K562 (cell line): ENCODE measurements at regions not wholly inside any gene's neighbourhood (a gene's known extent, or its start where the extent isn't known, plus 50 kb on each side); places are given as distances from the start of the nearest gene placed in this dataset.

Source experiments
- ATAC-seq: fragments of 200-7000 bp; cut with Tn5 transposase; 3 replicates; pipeline ENCODE4 v1.9.1; 2020; ENCODE audit warnings: moderate library complexity
- BruUV-seq: library from RNA; stranded (reverse); fragments of 400-500 nt; replicated peaks from 2 replicates; lab custom pipeline; 2021; lab: Mats Ljungman, UMichigan
- CTCF ChIA-PET: fragments of 300-600 bp; formaldehyde crosslinking; extraction: SDS; loops from one replicate; lab custom pipeline; 2021; ENCODE audit warnings: low intra/inter-chr PET ratio; lab: Yijun Ruan, JAX
- POLR2A ChIA-PET: fragments of 300-600, 350-650 bp; sonication (Branson Sonifier 250); formaldehyde crosslinking; extraction: SDS; loops from one replicate; lab custom pipeline; 2021; ENCODE audit warnings: antibody characterized with exemption, inconsistent platforms; lab: Yijun Ruan, JAX
- DNase-seq, 4 experiments: peaks; one replicate each; pipeline versions ENCODE4 v3.0.0 to v3.0.0-alpha.2; 2011 to 2018; ENCODE audit warnings: low spot score in 3 of 4, mixed read lengths in 3 of 4; ENCODE audit errors: extremely low read depth in 1 of 4
- FAIRE-seq: peaks from 2 replicates; lab custom pipeline; 2011; peaks lifted over from hg19 to GRCh38; lab: Jason Lieb, UNC
- H2AFZ ChIP-seq: 2 replicates; pipeline ENCODE4 v1.6.0; 2011; ENCODE audit warnings: low read depth, low read length, control low read depth, inconsistent platforms
- H3K27ac ChIP-seq: fragments of 200-600 bp; 3 replicates; pipeline ENCODE4 v1.8.0; 2011; ENCODE audit warnings: low read depth, mild to moderate bottlenecking, control low read depth, inconsistent platforms, low read length, moderate library complexity, mixed read lengths; ENCODE audit errors: extremely low read depth
- H3K27me3 ChIP-seq, 2 experiments: fragments of 300-600 bp in 1 of 2; 2 replicates in 1 of 2; 3 replicates in 1 of 2; pipeline versions ENCODE4 v1.6.0 to v1.8.0; 2011; ENCODE audit warnings: inconsistent platforms in 2 of 2, low read length in 2 of 2, mild to moderate bottlenecking in 1 of 2, mixed read lengths in 1 of 2, moderate library complexity in 1 of 2; ENCODE audit not compliant: control insufficient read depth in 2 of 2, insufficient read depth in 2 of 2
- H3K36me3 ChIP-seq: fragments of 300-600 bp; 3 replicates; pipeline ENCODE4 v1.8.0; 2011; ENCODE audit warnings: mild to moderate bottlenecking, low read length, inconsistent platforms; ENCODE audit not compliant: control insufficient read depth, insufficient read depth
- H3K4me1 ChIP-seq, 2 experiments: fragments of 200-600 bp in 1 of 2; replicated peaks in 1 of 2; 2 replicates in 1 of 2; 3 replicates in 1 of 2; pipeline versions ENCODE4 v1.5.1 to v1.8.0; 2011; ENCODE audit warnings: inconsistent platforms in 2 of 2, low read length in 2 of 2, mild to moderate bottlenecking in 1 of 2, mixed read lengths in 1 of 2, moderate library complexity in 1 of 2; ENCODE audit not compliant: control insufficient read depth in 2 of 2, insufficient read depth in 2 of 2
- H3K4me2 ChIP-seq: 2 replicates; pipeline ENCODE4 v1.6.1; 2011; ENCODE audit warnings: low read length, control low read depth, inconsistent platforms, mixed read lengths; ENCODE audit not compliant: insufficient read depth
- H3K4me3 ChIP-seq: fragments of 200-600 bp; sonication (generic), shearing (Covaris generic); 2 replicates; pipeline ENCODE4 v1.5.1; 2016; ENCODE audit warnings: control low read depth, inconsistent platforms
- H3K79me2 ChIP-seq: fragments of 200-600 bp; 3 replicates; pipeline ENCODE4 v1.8.0; 2011; ENCODE audit warnings: low read length, inconsistent platforms; ENCODE audit not compliant: control insufficient read depth, insufficient read depth
- H3K9ac ChIP-seq, 2 experiments: 2 replicates each; pipeline versions ENCODE4 v1.6.0 to v1.6.1; 2011; ENCODE audit warnings: low read depth in 2 of 2, low read length in 2 of 2, control low read depth in 1 of 2, inconsistent platforms in 1 of 2, mild to moderate bottlenecking in 1 of 2, mixed read lengths in 1 of 2; ENCODE audit not compliant: insufficient read depth in 1 of 2
- H3K9me1 ChIP-seq: one replicate; pipeline ENCODE4 v1.6.0; 2011; ENCODE audit warnings: inconsistent platforms, mild to moderate bottlenecking, low read length, moderate library complexity; ENCODE audit not compliant: control insufficient read depth, insufficient read depth
- H3K9me3 ChIP-seq: replicated peaks from 2 replicates; pipeline ENCODE4 v1.5.1; 2011; ENCODE audit warnings: low read depth, low read length, inconsistent platforms; ENCODE audit not compliant: control insufficient read depth, insufficient read depth
- H4K20me1 ChIP-seq: replicated peaks from 2 replicates; pipeline ENCODE4 v1.6.1; 2011; ENCODE audit warnings: low read length, inconsistent platforms, mixed read lengths; ENCODE audit not compliant: control insufficient read depth, insufficient read depth
- ASH1L ChIP-seq: fragments of 450-650 bp; IDR thresholded peaks from 2 replicates; pipeline ENCODE4 v1.6.1; 2018; ENCODE audit warnings: borderline replicate concordance, mild to moderate bottlenecking, low read depth; ENCODE audit not compliant: partially characterized antibody
- CBFB ChIP-seq: sonication (generic); formaldehyde crosslinking; IDR thresholded peaks from 2 replicates; pipeline ENCODE4 v1.4.0; 2020; ENCODE audit warnings: mild to moderate bottlenecking, missing genetic modification reagents
- ESRRB ChIP-seq: fragments of 250-450 bp; sonication (Bioruptor Pico); IDR thresholded peaks from 2 replicates; pipeline ENCODE4 v1.5.0; 2020; ENCODE audit warnings: mild to moderate bottlenecking, moderate library complexity, borderline replicate concordance
- KDM4B ChIP-seq, 2 experiments: fragments of 450-650 bp in 1 of 2; sonication (generic) in 1 of 2; IDR thresholded peaks; 2 replicates each; pipeline ENCODE4 v1.6.1; 2016 to 2017; ENCODE audit warnings: borderline replicate concordance in 2 of 2, antibody characterized with exemption in 1 of 2, low read depth in 1 of 2, mild to moderate bottlenecking in 1 of 2
- LCOR ChIP-seq: sonication (generic); formaldehyde crosslinking; IDR thresholded peaks from 2 replicates; pipeline ENCODE4 v1.8.0; 2022; ENCODE audit warnings: mild to moderate bottlenecking, missing genetic modification reagents
- MAZ ChIP-seq, 2 experiments: fragments of 450-650 bp in 1 of 2; sonication (generic) in 1 of 2; formaldehyde crosslinking; IDR thresholded peaks in 1 of 2; conservative IDR thresholded peaks in 1 of 2; 2 replicates each; pipeline versions ENCODE4 v1.4.0 to v1.5.0; 2020; ENCODE audit warnings: mild to moderate bottlenecking in 1 of 2, missing genetic modification reagents in 1 of 2
- NFATC3 ChIP-seq: fragments of 450-650 bp; IDR thresholded peaks from 2 replicates; pipeline ENCODE4 v1.6.1; 2017; ENCODE audit warnings: mild to moderate bottlenecking
- NFXL1 ChIP-seq: fragments of 450-650 bp; formaldehyde crosslinking; IDR thresholded peaks from 2 replicates; pipeline ENCODE4 v1.4.0; 2021; ENCODE audit warnings: mild to moderate bottlenecking
- PRMT5 ChIP-seq: sonication (generic); formaldehyde crosslinking; IDR thresholded peaks from 2 replicates; pipeline ENCODE4 v1.5.0; 2020; ENCODE audit warnings: missing genetic modification reagents
- PTTG1 ChIP-seq: fragments of 450-650 bp; IDR thresholded peaks from 2 replicates; pipeline ENCODE4 v1.6.1; 2016; ENCODE audit warnings: low read depth, mild to moderate bottlenecking, missing genetic modification characterization, missing compliant biosample characterization
- RBM22 ChIP-seq: fragments of 200-400 bp; formaldehyde crosslinking; IDR thresholded peaks from 2 replicates; pipeline ENCODE4 v1.6.1; 2018; ENCODE audit warnings: low read length, low read depth; ENCODE audit not compliant: poor library complexity, severe bottlenecking
- RCOR1 ChIP-seq, 2 experiments: IDR thresholded peaks; 2 replicates each; pipeline ENCODE4 v1.6.1; 2012; ENCODE audit warnings: low read depth in 2 of 2, low read length in 2 of 2, borderline replicate concordance in 1 of 2, improper control_type of control experiment in 1 of 2
- SAFB ChIP-seq: fragments of 200-400 bp; formaldehyde crosslinking; IDR thresholded peaks from 2 replicates; pipeline ENCODE4 v1.6.1; 2017; ENCODE audit warnings: low read depth, low read length, borderline replicate concordance
- SRSF3 ChIP-seq: fragments of 200-400 bp; formaldehyde crosslinking; IDR thresholded peaks from 2 replicates; pipeline ENCODE4 v1.6.1; 2016; ENCODE audit warnings: mild to moderate bottlenecking, low read length, moderate library complexity; ENCODE audit not compliant: insufficient read depth
- TBL1XR1 ChIP-seq, 2 experiments: IDR thresholded peaks; 2 replicates each; pipeline ENCODE4 v1.6.1; 2012; ENCODE audit warnings: improper control_type of control experiment in 2 of 2, low read length in 2 of 2, mild to moderate bottlenecking in 1 of 2
- ZEB2 ChIP-seq: fragments of 450-650 bp; IDR thresholded peaks from 2 replicates; pipeline ENCODE4 v1.6.1; 2016
- ZNF12 ChIP-seq: sonication (generic); formaldehyde crosslinking; IDR thresholded peaks from 2 replicates; pipeline ENCODE4 v1.4.0; 2020; ENCODE audit warnings: mild to moderate bottlenecking, missing genetic modification reagents
- ZNF778 ChIP-seq: fragments of 450-650 bp; formaldehyde crosslinking; IDR thresholded peaks from 2 replicates; pipeline ENCODE4 v1.4.0; 2020; ENCODE audit warnings: mild to moderate bottlenecking, moderate library complexity
- ZNF785 ChIP-seq: fragments of 250-450 bp; sonication (Bioruptor Pico); IDR thresholded peaks from 2 replicates; pipeline ENCODE4 v1.4.0; 2020; ENCODE audit warnings: mild to moderate bottlenecking
- whole genome bisulfite sequencing: fragments of 100-300 bp; shearing (Covaris generic); methylation state at CpG from one replicate; pipeline ENCODE4 v1.1.6; 2016; ENCODE audit warnings: low coverage, mixed read lengths; ENCODE audit not compliant: insufficient coverage; ENCODE audit errors: missing lambda C conversion rate; 5-methylcytosine and 5-hydroxymethylcytosine counted together
- in situ Hi-C: fragments of 300-500 bp; cut with MboI; formaldehyde crosslinking; loops from 4 replicates; pipeline ENCODE4 v1.15.0; 2018; ENCODE audit warnings: inconsistent platforms, mixed read lengths
- intact Hi-C: fragments of 100-400 bp; cut with micrococcal nuclease; formaldehyde crosslinking; loops from 2 replicates; pipeline ENCODE4 v1.14.2; 2022
- TF ChIP-seq, protein P1 (sequence below): fragments of 250-450 bp; sonication (Bioruptor Pico); IDR thresholded peaks from 2 replicates; pipeline ENCODE4 v1.6.1; 2021; ENCODE audit warnings: mild to moderate bottlenecking
- TF ChIP-seq, protein P2 (sequence below): fragments of 250-450 bp; sonication (Bioruptor Pico); IDR thresholded peaks from 2 replicates; pipeline ENCODE4 v1.8.0; 2021; ENCODE audit warnings: moderate library complexity, mild to moderate bottlenecking, inconsistent platforms
- TF ChIP-seq, protein P3 (sequence below): fragments of 450-650 bp; IDR thresholded peaks from 2 replicates; pipeline ENCODE4 v1.6.1; 2016; ENCODE audit warnings: borderline replicate concordance

DNA sequence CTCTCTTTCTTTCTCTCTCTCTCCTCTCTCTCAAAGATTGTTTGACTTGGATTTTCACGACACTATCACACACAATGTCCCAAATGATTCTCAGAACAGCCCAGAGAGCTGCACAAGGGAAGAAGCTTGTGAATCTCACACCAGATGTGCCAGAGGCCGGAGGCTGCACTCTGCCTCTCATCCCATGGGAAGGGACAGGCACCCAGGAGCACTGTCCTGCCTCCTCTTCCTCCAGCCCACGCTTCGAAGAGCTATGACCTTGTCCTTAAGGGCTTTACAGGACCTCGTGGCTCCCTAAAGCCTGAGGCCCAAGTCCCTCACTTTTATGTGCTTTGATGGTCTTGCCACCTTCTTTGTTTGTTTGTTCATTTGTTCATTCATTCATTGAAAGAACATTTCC, 267.6 kb downstream of the FAM43A start (continued):
- no peak for TF ChIP-seq TBL1XR1 (IDR thresholded peaks at IDR 0.05; ENCODE audit: low read length in 2 of 2)
- no peak for TF ChIP-seq ZNF785 (CRISPR knock-in tag)
- TF ChIP-seq ZNF778 (CRISPR knock-in tag) = no peak
- no peak for TF ChIP-seq RCOR1 (IDR thresholded peaks at IDR 0.05; ENCODE audit: borderline replicate concordance in 1 of 2, low read depth in 2 of 2, low read length in 2 of 2)

DNA sequence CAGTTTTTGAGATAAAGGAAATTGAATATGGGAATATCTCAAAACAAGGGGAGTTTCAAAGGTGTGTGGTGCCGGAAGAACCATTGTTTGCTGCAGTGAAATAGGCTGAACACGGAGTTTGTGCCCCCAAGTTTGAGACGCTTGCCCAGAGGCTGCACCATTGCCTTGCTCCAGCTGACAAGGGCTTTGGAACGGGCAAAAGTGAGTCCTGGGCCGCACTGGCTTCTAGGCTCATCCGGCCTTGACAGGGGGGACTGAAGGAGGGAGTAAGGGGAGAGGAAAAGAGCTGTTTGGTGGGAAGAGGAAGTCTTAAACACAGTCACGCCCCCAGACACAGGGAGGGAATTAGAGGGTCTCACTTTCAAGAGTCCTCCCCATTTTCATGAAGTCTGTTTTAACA, 269.9 kb downstream of the FAM43A start:
- CTCF ChIA-PET = no interaction called here
- ATAC-seq (no peak), FAIRE-seq (no peak), DNase-seq (no peak)
- intact Hi-C loops = loop anchor here (10.0 kb wide), 1 partner anchor 271 kb away; the partner anchor contains the start of gene FAM43A
- Histone ChIP-seq H4K20me1 (0 out of 2 replicates have a peak, but pooled peaks cover 3% of the 10 kb centered on the region), H3K27me3 (peaks cover 45 to 86% of the 10 kb centered on the region in 2 experiments), H3K9ac (no peak overlapping the region), H3K4me2 (no peak overlapping the region), H2AFZ (no peak overlapping the region), H3K4me1 (no peaks in the 10 kb centered on the region; a peak in 1 of 5 replicates), H3K79me2 (no peaks in the 10 kb centered on the region), H3K9me3 (no peaks in the 10 kb centered on the region), H3K36me3 (no peaks in the 10 kb centered on the region), H3K27ac (no peak overlapping the region), H3K9me1 (no peaks in the 10 kb centered on the region), H3K4me3 (no peak overlapping the region)
- POLR2A ChIA-PET = interaction anchor here (1.2 kb wide), 1 partner anchor 30 kb away, joined by 3 read pairs; no protein-coding TSS in a partner anchor
- 0% methylated on average over 7 of the region's 7 CpGs for WGBS
- BruUV-seq = no TSS peak
- in situ Hi-C loops = no loop called here
- TF ChIP-seq KDM4B (IDR thresholded peaks at IDR 0.05; ENCODE audit: borderline replicate concordance in 2 of 2, low read depth in 1 of 2) (no peak), ZEB2 (no peak), ZNF12 (CRISPR knock-in tag) (no peak), NFATC3 (no peak), SAFB (no peak), RBM22 (no peak), PRMT5 (CRISPR knock-in tag) (no peak), CBFB (no peak), ASH1L (no peak), ESRRB (CRISPR knock-in tag) (no peak), SRSF3 (no peak), LCOR (CRISPR knock-in tag) (no peak), MAZ (CRISPR knock-in tag; conservative IDR thresholded peaks at IDR 0.05 in 1 of 2, IDR thresholded peaks at IDR 0.05 in 1 of 2) (no peak), PTTG1 (no peak), NFXL1 (CRISPR knock-in tag) (no peak)
- TF ChIP-seq, protein P1, sequence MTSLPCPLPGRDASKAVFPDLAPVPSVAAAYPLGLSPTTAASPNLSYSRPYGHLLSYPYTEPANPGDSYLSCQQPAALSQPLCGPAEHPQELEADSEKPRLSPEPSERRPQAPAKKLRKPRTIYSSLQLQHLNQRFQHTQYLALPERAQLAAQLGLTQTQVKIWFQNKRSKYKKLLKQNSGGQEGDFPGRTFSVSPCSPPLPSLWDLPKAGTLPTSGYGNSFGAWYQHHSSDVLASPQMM (CRISPR knock-in tag) = no peak
- TF ChIP-seq, protein P2, sequence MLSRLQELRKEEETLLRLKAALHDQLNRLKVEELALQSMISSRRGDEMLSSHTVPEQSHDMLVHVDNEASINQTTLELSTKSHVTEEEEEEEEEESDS (CRISPR knock-in tag) = no peak
- TF ChIP-seq, protein P3, sequence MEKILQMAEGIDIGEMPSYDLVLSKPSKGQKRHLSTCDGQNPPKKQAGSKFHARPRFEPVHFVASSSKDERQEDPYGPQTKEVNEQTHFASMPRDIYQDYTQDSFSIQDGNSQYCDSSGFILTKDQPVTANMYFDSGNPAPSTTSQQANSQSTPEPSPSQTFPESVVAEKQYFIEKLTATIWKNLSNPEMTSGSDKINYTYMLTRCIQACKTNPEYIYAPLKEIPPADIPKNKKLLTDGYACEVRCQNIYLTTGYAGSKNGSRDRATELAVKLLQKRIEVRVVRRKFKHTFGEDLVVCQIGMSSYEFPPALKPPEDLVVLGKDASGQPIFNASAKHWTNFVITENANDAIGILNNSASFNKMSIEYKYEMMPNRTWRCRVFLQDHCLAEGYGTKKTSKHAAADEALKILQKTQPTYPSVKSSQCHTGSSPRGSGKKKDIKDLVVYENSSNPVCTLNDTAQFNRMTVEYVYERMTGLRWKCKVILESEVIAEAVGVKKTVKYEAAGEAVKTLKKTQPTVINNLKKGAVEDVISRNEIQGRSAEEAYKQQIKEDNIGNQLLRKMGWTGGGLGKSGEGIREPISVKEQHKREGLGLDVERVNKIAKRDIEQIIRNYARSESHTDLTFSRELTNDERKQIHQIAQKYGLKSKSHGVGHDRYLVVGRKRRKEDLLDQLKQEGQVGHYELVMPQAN = no peak
